Activated CD8-positive, alpha-beta memory T cell treated with anti-CD3 and anti-CD28 coated beads, Interleukin-2, amount 10 ng/mL, durations not matched to agents 7 days and 5 days (primary cell): ENCODE measurements at regions not wholly inside any gene's neighbourhood (a gene's known extent, or its start where the extent isn't known, plus 50 kb on each side); places are given as distances from the start of the nearest gene placed in this dataset.

ENCODE experiments used
- ATAC-seq: fragments of 150-1000 bp; cut with Tn5 transposase; one replicate; pipeline ENCODE4 v1.10.0; 2021; ENCODE audit warnings: moderate library complexity
- CTCF ChIA-PET: fragments of 350-600 bp; sonication (Branson Sonifier 250); formaldehyde crosslinking; loops from one replicate; lab custom pipeline; 2021; ENCODE audit warnings: antibody characterized with exemption; lab: Charles Lee
- DNase-seq: peaks from one replicate; pipeline ENCODE4 v3.0.0-alpha.2; 2020
- H3K27ac Mint-ChIP-seq: one replicate; pipeline ENCODE4 v1.8.0; 2021; ENCODE audit warnings: mild to moderate bottlenecking, mixed read lengths
- H3K27me3 Mint-ChIP-seq: one replicate; pipeline ENCODE4 v1.8.0; 2021; ENCODE audit warnings: mixed read lengths
- H3K36me3 Mint-ChIP-seq: one replicate; pipeline ENCODE4 v1.8.0; 2021; ENCODE audit warnings: mild to moderate bottlenecking, mixed read lengths
- H3K4me1 Mint-ChIP-seq: one replicate; pipeline ENCODE4 v1.8.0; 2021; ENCODE audit warnings: mixed read lengths
- H3K4me3 Mint-ChIP-seq: one replicate; pipeline ENCODE4 v1.8.0; 2021; ENCODE audit warnings: mild to moderate bottlenecking, moderate library complexity, mixed read lengths
- H3K9me3 Mint-ChIP-seq: one replicate; pipeline ENCODE4 v1.8.0; 2022; ENCODE audit warnings: low read depth, mixed read lengths

GRCh38 chr10:131739206-131739605, 161.6 kb upstream of the PPP2R2D start:
- DNase-seq, result peak; percentile 15
- ATAC-seq, result no peak
- Mint-ChIP-seq H3K27me3 (peaks cover 4% of the 10 kb centered on the region), H3K9me3 (no peaks in the 10 kb centered on the region), H3K4me3 (no peak overlapping the region), H3K27ac (no peak overlapping the region), H3K36me3 (no peaks in the 10 kb centered on the region), H3K4me1 (no peaks in the 10 kb centered on the region)
- CTCF ChIA-PET, result no interaction called here

- Mint-ChIP-seq H3K36me3 (no peaks in the 10 kb centered on the region), H3K27ac (no peak overlapping the region), H3K27me3 (peaks cover 8% of the 10 kb centered on the region), H3K4me1 (no peaks in the 10 kb centered on the region), H3K4me3 (no peak overlapping the region), H3K9me3 (no peaks in the 10 kb centered on the region)
- no peak for ATAC-seq
- CTCF ChIA-PET, result no interaction called here
- no peak for DNase-seq
Measured at GRCh38 chr10:131742500-131742951, 158.3 kb upstream of the PPP2R2D start.

- H3K36me3 Mint-ChIP-seq, result no peaks in the 10 kb centered on the region
- ATAC-seq (peak; percentile 20), DNase-seq (no peak)
- CTCF ChIA-PET, result no interaction called here
- no peaks in the 10 kb centered on the region for H3K4me1 Mint-ChIP-seq
- peaks cover 8% of the 10 kb centered on the region for H3K27me3 Mint-ChIP-seq
- no peak overlapping the region for H3K27ac Mint-ChIP-seq
- H3K9me3 Mint-ChIP-seq, result no peaks in the 10 kb centered on the region
- H3K4me3 Mint-ChIP-seq, result no peak overlapping the region
Measured at GRCh38 chr10:131743190-131744151, 157.3 kb upstream of the PPP2R2D start.

- Mint-ChIP-seq H3K36me3 (no peaks in the 10 kb centered on the region), H3K27ac (no peak overlapping the region), H3K27me3 (peaks cover 8% of the 10 kb centered on the region), H3K4me3 (no peak overlapping the region), H3K4me1 (no peaks in the 10 kb centered on the region), H3K9me3 (no peaks in the 10 kb centered on the region)
- ATAC-seq, result no peak
- DNase-seq, result no peak
- CTCF ChIA-PET, result no interaction called here
Measured at GRCh38 chr10:131744346-131744745, 156.5 kb upstream of the PPP2R2D start.

- CTCF ChIA-PET, result no interaction called here
- Mint-ChIP-seq H3K9me3 (no peaks in the 10 kb centered on the region), H3K27ac (no peak overlapping the region), H3K4me3 (no peak overlapping the region), H3K36me3 (no peaks in the 10 kb centered on the region), H3K4me1 (no peaks in the 10 kb centered on the region), H3K27me3 (peaks cover 8% of the 10 kb centered on the region)
- DNase-seq (no peak), ATAC-seq (no peak)
Measured at GRCh38 chr10:131745591-131745990, 155.2 kb upstream of the PPP2R2D start.

- Mint-ChIP-seq H3K27me3 (peaks cover 8% of the 10 kb centered on the region), H3K36me3 (no peaks in the 10 kb centered on the region), H3K9me3 (no peaks in the 10 kb centered on the region), H3K27ac (no peak overlapping the region), H3K4me3 (no peak overlapping the region), H3K4me1 (no peaks in the 10 kb centered on the region)
- ATAC-seq, result no peak
- CTCF ChIA-PET, result no interaction called here
- no peak for DNase-seq
Measured at GRCh38 chr10:131746241-131746711, 154.5 kb upstream of the PPP2R2D start.

GRCh38 chr10:131746785-131747184, 154.0 kb upstream of the PPP2R2D start:
- no peak overlapping the region for H3K4me3 Mint-ChIP-seq
- no peak for DNase-seq
- H3K27me3 Mint-ChIP-seq, result peaks cover 8% of the 10 kb centered on the region
- no peaks in the 10 kb centered on the region for H3K4me1 Mint-ChIP-seq
- no peaks in the 10 kb centered on the region for H3K36me3 Mint-ChIP-seq
- no peak overlapping the region for H3K27ac Mint-ChIP-seq
- CTCF ChIA-PET, result no interaction called here
- no peak for ATAC-seq
- no peaks in the 10 kb centered on the region for H3K9me3 Mint-ChIP-seq

GRCh38 chr10:131747251-131747650, 153.6 kb upstream of the PPP2R2D start:
- H3K27me3 Mint-ChIP-seq, result peaks cover 8% of the 10 kb centered on the region
- no peaks in the 10 kb centered on the region for H3K9me3 Mint-ChIP-seq
- CTCF ChIA-PET, result no interaction called here
- no peaks in the 10 kb centered on the region for H3K4me1 Mint-ChIP-seq
- DNase-seq, result no peak
- no peaks in the 10 kb centered on the region for H3K36me3 Mint-ChIP-seq
- no peak overlapping the region for H3K4me3 Mint-ChIP-seq
- ATAC-seq, result no peak
- no peak overlapping the region for H3K27ac Mint-ChIP-seq

GRCh38 chr10:131747791-131748190, 153.0 kb upstream of the PPP2R2D start:
- no peak overlapping the region for H3K27ac Mint-ChIP-seq
- no peaks in the 10 kb centered on the region for H3K9me3 Mint-ChIP-seq
- no peaks in the 10 kb centered on the region for H3K36me3 Mint-ChIP-seq
- DNase-seq (no peak), ATAC-seq (no peak)
- no peaks in the 10 kb centered on the region for H3K4me1 Mint-ChIP-seq
- H3K27me3 Mint-ChIP-seq, result peaks cover 8% of the 10 kb centered on the region
- no peak overlapping the region for H3K4me3 Mint-ChIP-seq
- CTCF ChIA-PET, result no interaction called here

- H3K27me3 Mint-ChIP-seq, result peaks cover 8% of the 10 kb centered on the region
- no peak overlapping the region for H3K27ac Mint-ChIP-seq
- CTCF ChIA-PET, result no interaction called here
- H3K4me3 Mint-ChIP-seq, result no peak overlapping the region
- H3K9me3 Mint-ChIP-seq, result no peaks in the 10 kb centered on the region
- ATAC-seq (no peak), DNase-seq (no peak)
- no peaks in the 10 kb centered on the region for H3K36me3 Mint-ChIP-seq
- H3K4me1 Mint-ChIP-seq, result no peaks in the 10 kb centered on the region
Measured at GRCh38 chr10:131748191-131748590, 152.6 kb upstream of the PPP2R2D start.

- ATAC-seq (no peak), DNase-seq (no peak)
- Mint-ChIP-seq H3K27me3 (peaks cover 5% of the 10 kb centered on the region), H3K36me3 (no peaks in the 10 kb centered on the region), H3K9me3 (no peaks in the 10 kb centered on the region), H3K27ac (no peak overlapping the region), H3K4me3 (no peak overlapping the region), H3K4me1 (no peaks in the 10 kb centered on the region)
- CTCF ChIA-PET, result no interaction called here
Measured at GRCh38 chr10:131748831-131749766, 151.7 kb upstream of the PPP2R2D start.

- CTCF ChIA-PET, result no interaction called here
- no peaks in the 10 kb centered on the region for H3K27me3 Mint-ChIP-seq
Measured at GRCh38 chr10:131749767-131750142, 151.1 kb upstream of the PPP2R2D start.

GRCh38 chr10:131750171-131750895, 150.5 kb upstream of the PPP2R2D start:
- no peaks in the 10 kb centered on the region for H3K36me3 Mint-ChIP-seq
- DNase-seq (no peak), ATAC-seq (no peak)
- no peak overlapping the region for H3K27ac Mint-ChIP-seq
- CTCF ChIA-PET, result no interaction called here
- no peaks in the 10 kb centered on the region for H3K4me1 Mint-ChIP-seq
- no peak overlapping the region for H3K4me3 Mint-ChIP-seq
- H3K27me3 Mint-ChIP-seq, result no peaks in the 10 kb centered on the region
- no peaks in the 10 kb centered on the region for H3K9me3 Mint-ChIP-seq

More at GRCh38 chr10:131749767-131750142, 151.1 kb upstream of the PPP2R2D start:
- ATAC-seq (no peak), DNase-seq (no peak)
- Mint-ChIP-seq H3K36me3 (no peaks in the 10 kb centered on the region), H3K4me3 (no peak overlapping the region), H3K27ac (no peak overlapping the region), H3K9me3 (no peaks in the 10 kb centered on the region), H3K4me1 (no peaks in the 10 kb centered on the region)
